ENCODE measurements at regions not wholly inside any gene's neighbourhood (a gene's known extent, or its start where the extent isn't known, plus 50 kb on each side); places are given as distances from the start of the nearest gene placed in this dataset.

DNA sequence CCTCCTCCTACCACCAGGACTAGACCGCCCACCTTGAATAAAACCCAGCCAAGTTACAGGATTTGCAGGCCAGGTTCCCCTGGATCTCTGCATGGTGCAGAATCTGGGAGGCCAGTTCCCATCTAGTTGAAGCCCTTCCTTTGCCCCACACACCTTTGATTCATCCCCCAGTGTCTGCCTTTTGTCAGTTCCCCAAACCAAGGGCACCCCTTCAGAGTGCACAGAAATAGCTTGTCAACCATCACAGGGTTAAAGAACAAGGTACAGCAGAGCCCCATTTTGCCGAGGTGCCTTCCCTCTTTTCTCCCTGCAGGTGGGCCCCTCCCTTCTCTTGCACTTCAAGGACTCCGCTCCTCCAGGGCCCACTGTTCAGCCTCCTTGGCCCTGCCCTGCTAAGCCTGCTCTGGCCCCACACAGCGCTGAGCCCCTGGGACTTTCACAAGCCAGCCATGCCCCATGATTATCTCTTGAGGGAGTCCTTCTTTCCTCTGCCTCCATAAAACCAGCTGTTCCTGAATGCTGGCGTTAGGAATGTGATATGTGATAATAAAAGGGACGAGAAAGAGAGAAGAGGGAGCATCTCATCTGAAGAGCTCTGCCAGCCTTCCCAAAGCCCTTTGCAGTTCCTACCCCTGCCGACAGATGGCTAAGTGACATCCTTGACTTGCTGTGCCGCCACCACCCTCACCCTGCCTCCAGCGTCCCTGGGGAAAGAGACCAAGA, 280.3 kb downstream of the CDC5L start:
- TF ChIP-seq, protein P1, sequence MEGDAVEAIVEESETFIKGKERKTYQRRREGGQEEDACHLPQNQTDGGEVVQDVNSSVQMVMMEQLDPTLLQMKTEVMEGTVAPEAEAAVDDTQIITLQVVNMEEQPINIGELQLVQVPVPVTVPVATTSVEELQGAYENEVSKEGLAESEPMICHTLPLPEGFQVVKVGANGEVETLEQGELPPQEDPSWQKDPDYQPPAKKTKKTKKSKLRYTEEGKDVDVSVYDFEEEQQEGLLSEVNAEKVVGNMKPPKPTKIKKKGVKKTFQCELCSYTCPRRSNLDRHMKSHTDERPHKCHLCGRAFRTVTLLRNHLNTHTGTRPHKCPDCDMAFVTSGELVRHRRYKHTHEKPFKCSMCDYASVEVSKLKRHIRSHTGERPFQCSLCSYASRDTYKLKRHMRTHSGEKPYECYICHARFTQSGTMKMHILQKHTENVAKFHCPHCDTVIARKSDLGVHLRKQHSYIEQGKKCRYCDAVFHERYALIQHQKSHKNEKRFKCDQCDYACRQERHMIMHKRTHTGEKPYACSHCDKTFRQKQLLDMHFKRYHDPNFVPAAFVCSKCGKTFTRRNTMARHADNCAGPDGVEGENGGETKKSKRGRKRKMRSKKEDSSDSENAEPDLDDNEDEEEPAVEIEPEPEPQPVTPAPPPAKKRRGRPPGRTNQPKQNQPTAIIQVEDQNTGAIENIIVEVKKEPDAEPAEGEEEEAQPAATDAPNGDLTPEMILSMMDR (IDR thresholded peaks at IDR 0.05; ENCODE audit: borderline replicate concordance, insufficient read depth, low read depth, low read length), result peak; percentile 78
- H3K4me3 ChIP-seq (ENCODE audit: low read depth, low read length), result no peak overlapping the region

DNA sequence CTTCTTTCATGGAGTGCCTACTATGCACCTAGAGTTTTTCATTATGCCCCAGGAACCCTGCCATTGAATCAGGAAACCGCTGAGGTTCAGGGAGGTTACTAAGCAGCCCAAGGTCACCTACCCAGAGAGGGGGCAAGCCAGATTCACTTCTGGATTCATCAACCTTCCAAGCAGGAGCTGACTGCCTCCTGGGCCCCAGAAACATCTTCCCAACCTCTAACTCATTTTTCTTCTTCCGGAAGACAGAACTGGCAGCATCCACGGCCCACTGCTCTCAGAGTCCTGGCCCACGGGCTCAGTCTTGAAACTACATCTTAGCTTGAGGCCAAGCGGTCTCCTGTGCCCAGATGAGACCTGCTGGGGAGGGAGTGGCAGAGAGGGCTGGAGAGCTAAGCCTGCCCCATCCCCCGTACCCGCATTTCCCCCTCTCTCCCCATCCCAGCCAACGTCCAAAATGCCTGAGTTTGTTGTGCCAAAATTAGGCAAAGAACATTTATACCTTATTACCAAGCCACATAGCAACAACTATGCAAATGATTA, 281.0 kb downstream of the CDC5L start:
- no peak overlapping the region for H3K4me3 ChIP-seq (ENCODE audit: low read depth, low read length)
- TF ChIP-seq, protein P1 (IDR thresholded peaks at IDR 0.05; ENCODE audit: borderline replicate concordance, insufficient read depth, low read depth, low read length), result no peak

DNA sequence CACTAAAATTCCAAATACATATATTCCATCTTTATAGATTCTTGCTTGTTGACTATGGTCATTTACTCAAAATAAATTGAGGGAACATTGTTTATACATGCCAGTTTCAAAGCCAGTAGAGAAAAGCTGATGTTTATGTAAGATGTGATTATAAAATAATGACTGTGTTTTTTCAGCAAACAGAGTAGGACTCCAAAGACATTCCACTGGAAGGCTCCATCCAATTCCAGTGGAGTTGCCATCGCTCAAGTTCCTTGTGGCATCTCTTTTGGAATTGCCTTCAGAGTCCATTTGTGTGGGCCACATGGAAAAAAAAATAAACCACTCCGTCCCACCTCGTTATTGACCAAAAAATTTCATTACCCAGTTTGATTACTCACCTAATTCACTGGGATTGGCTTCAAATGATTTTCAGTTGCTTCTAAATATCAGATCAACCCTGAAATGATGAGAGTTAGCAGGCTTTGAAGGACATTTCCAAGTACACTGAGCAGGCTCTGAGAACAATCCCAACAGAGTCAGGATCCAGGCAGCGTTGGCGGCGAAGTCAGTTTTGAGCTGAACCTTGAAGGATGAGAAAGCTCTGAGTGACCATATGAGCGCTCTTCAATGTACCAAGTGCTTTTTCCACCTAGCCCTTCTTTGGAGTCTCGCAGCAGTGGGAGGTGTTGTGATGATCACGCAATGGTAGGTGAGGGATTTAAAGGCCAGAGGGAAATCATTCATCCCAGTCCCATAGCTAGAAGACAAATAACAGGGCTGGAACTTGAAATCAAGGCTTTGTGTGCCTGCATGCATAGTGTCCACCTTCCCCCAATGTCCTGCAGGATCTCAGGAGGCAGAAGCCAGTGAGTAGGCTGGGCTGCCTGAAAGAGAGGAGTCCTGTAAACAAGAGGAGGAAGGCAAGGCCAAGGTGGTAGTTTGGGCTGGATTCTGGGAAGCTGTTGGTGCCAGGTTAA, 281.7 kb downstream of the CDC5L start:
- TF ChIP-seq, protein P1 (IDR thresholded peaks at IDR 0.05; ENCODE audit: borderline replicate concordance, insufficient read depth, low read depth, low read length), result no peak
- no peak overlapping the region for H3K4me3 ChIP-seq (ENCODE audit: low read depth, low read length)

DNA sequence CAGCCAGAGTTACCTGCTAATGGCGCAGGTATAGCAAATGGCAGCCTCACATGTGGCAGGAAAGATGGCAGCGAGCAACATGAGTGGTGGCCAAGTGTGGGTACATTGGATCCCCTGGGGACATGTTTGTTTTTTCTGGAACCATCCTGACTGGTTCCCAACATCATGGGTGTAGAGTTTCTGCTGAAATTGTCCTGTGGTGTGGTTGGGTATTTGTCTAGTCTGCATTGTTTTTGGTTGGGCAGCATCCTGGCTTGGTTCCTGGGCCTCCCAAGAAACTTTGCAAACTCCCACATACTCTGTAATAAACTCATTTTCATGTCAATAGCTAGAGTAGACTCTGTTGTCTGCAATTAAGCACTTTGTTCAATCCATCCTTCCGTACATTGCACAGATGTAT, 282.6 kb downstream of the CDC5L start:
- H3K4me3 ChIP-seq (ENCODE audit: low read depth, low read length), result no peak overlapping the region
- TF ChIP-seq, protein P1 (IDR thresholded peaks at IDR 0.05; ENCODE audit: borderline replicate concordance, insufficient read depth, low read depth, low read length), result no peak

DNA sequence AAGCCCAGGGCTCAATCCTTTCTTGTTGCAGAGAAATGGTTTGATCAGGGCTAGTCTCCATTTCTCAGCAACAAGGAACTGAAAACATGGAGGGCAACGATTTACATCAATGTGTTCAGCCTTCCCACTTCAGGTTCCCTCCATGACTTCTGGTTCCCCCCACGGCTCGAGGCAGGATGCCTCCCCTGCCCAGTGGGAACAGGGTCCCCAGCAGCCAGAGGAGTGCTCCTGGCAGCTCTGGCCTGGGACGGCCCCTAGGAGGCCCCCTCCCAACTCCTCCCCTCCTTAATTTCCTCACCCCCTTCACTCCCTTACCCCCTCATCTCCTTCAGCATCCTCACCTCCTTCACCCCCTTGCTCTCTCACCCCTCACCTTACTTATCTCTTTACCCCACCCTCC, 283.8 kb downstream of the CDC5L start:
- TF ChIP-seq, protein P1 (IDR thresholded peaks at IDR 0.05; ENCODE audit: borderline replicate concordance, insufficient read depth, low read depth, low read length), result no peak

DNA sequence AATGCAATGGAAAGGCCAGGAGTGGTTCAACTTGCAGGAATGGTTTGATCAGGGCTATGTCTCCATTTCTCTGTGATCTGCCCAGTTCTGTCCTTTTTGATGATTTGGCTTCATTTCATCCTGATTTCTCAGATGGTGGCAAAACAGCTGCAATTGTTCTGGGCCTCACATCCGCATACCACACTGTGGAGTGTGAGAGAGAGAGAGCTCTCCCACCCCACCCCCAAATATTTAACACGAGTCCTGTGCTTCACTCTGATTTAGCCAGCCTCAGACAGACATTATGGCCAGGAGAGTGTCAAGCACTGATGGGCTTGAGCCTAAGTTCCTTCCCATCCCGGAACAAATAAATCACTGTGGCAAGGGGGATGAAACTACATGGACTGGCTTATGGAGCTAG, 284.6 kb downstream of the CDC5L start:
- TF ChIP-seq, protein P1 (IDR thresholded peaks at IDR 0.05; ENCODE audit: borderline replicate concordance, insufficient read depth, low read depth, low read length), result no peak
- H3K4me3 ChIP-seq (ENCODE audit: low read depth, low read length), result no peak overlapping the region

More for the DNA sequence above, 283.8 kb downstream of the CDC5L start:
- no peak overlapping the region for H3K4me3 ChIP-seq (ENCODE audit: low read depth, low read length)
